Gastroesophageal sphincter (tissue), 3 donors: ENCODE measurements at regions not wholly inside any gene's neighbourhood (a gene's known extent, or its start where the extent isn't known, plus 50 kb on each side); places are given as distances from the start of the nearest gene placed in this dataset.

ENCODE experiments used
- CTCF ChIP-seq, 4 experiments: fragments of 200-600 bp in 2 of 4; fragments of 450-650 bp in 2 of 4; sonication (generic) in 1 of 4; IDR thresholded peaks; one replicate each; pipeline ENCODE4 v1.5.1; 2017 to 2019; ENCODE audit warnings: antibody characterized with exemption in 4 of 4, mild to moderate bottlenecking in 2 of 4, moderate library complexity in 2 of 4
- POLR2A ChIP-seq, 2 donors: fragments of 450-650 bp; IDR thresholded peaks; one replicate each; pipeline ENCODE4 v1.6.1; 2017; ENCODE audit warnings: antibody characterized with exemption in 2 of 2, mild to moderate bottlenecking in 2 of 2, moderate library complexity in 1 of 2

- no peak for TF ChIP-seq POLR2A (IDR thresholded peaks at IDR 0.05)
- no peak for TF ChIP-seq CTCF (IDR thresholded peaks at IDR 0.05)
Observed at GRCh38 chr18:65544701-65545100, 206.1 kb upstream of the CDH7 start.
